SJCRH30 (cell line): ENCODE measurements at regions not wholly inside any gene's neighbourhood (a gene's known extent, or its start where the extent isn't known, plus 50 kb on each side); places are given as distances from the start of the nearest gene placed in this dataset.
"Not testable (repeated sequence)": the region's sequence is repeated elsewhere in the genome, so short reads cannot be mapped to it uniquely, and the experiment has no call there.

Source experiments
- DNase-seq, 2 experiments: peaks; one replicate each; pipeline ENCODE4 v3.0.0-alpha.2; 2015 to 2020
- H3K27ac ChIP-seq: fragments of 250-450 bp; sonication (Bioruptor Pico); 2 replicates; pipeline ENCODE4 v1.5.1; 2020; ENCODE audit warnings: mild to moderate bottlenecking, moderate library complexity
- H3K27me3 ChIP-seq: fragments of 250-450 bp; sonication (Bioruptor Pico); 2 replicates; pipeline ENCODE4 v1.5.1; 2020; ENCODE audit warnings: mild to moderate bottlenecking, moderate library complexity
- H3K36me3 ChIP-seq: fragments of 250-450 bp; sonication (Bioruptor Pico); 2 replicates; pipeline ENCODE4 v1.5.1; 2020; ENCODE audit warnings: mild to moderate bottlenecking, moderate library complexity
- H3K4me1 ChIP-seq: fragments of 250-450 bp; sonication (Bioruptor Pico); 2 replicates; pipeline ENCODE4 v1.5.1; 2020; ENCODE audit warnings: mild to moderate bottlenecking, moderate library complexity
- H3K4me3 ChIP-seq: fragments of 250-450 bp; sonication (Bioruptor Pico); 2 replicates; pipeline ENCODE4 v1.5.1; 2020; ENCODE audit warnings: mild to moderate bottlenecking, moderate library complexity
- H3K9me3 ChIP-seq: fragments of 250-450 bp; sonication (Bioruptor Pico); replicated peaks from 2 replicates; pipeline ENCODE4 v1.5.1; 2020; ENCODE audit warnings: mild to moderate bottlenecking, moderate library complexity

DNA sequence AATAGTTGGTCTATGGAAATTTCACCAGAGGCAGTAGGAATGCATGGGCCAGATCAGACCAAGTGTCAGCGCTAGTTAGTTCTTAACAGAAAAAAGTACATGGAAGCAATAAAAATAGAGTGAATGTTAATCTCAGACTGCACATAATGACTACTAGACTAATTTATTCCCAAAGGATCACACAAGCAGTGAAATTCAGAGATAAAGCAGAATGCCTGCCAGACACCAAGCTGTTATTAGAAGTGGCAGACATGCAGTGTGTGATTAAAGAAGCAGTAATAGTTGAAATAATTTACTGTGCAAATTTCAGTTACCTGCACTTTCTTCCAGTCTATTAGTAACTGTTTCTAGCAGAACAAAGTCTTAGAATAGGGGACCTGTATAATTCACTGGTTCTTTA lies 1024.2 kb downstream of the CDH9 start:
- H3K9me3 ChIP-seq = no peaks in the 10 kb centered on the region
- H3K4me1 ChIP-seq = no peaks in the 10 kb centered on the region
- H3K27ac ChIP-seq = no peak overlapping the region
- no peak for DNase-seq
- no peaks in the 10 kb centered on the region for H3K36me3 ChIP-seq
- H3K4me3 ChIP-seq = no peak overlapping the region
- H3K27me3 ChIP-seq = no peaks in the 10 kb centered on the region

DNA sequence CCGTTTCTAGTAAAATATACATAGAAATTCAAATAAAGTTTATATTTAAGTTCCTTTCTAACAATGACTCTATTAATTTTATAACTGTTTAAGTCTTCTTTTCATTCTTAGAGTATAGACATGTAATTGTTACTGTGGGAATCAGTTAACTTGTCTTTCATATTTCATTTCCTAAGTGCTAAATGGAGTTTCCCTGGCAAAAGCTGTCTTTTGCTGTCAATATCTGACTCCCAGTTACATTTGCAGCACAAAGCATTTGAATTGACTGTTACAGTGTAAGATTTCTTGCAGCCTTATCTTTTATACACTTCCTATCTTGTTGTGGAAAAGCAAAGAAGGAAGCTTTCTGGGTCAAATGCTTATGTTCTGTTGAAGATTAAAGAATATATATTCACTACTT lies 1026.3 kb downstream of the CDH9 start:
- H3K9me3 ChIP-seq = no peaks in the 10 kb centered on the region
- no peak for DNase-seq

DNA sequence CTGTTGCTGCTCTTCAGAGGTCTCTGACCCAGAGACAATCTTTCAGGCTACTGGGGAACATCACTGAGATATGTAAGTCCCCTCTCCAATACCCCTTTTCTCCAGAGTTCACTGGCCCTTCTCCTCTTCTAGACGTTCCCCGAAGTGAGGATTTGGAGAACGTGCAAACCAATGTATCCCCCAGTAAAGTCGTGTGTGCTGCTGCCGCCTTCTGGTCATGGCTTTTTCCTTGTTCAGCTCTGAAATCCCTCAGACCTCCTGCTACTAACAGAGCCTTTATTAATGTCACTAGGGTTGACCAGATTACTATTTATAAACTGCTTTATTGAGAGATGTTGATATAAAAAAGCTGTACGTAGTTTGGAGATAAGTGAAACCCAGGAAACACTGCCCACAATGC lies 1028.6 kb downstream of the CDH9 start:
- H3K4me1 ChIP-seq = no peaks in the 10 kb centered on the region
- no peak overlapping the region for H3K4me3 ChIP-seq
- no peaks in the 10 kb centered on the region for H3K27me3 ChIP-seq
- no peak overlapping the region for H3K27ac ChIP-seq
- no peaks in the 10 kb centered on the region for H3K9me3 ChIP-seq
- peak in 1 of 2 experiments; percentile 17 for DNase-seq
- H3K36me3 ChIP-seq = no peaks in the 10 kb centered on the region

More for the DNA sequence above, 1026.3 kb downstream of the CDH9 start:
- H3K27me3 ChIP-seq = no peaks in the 10 kb centered on the region
- no peak overlapping the region for H3K4me3 ChIP-seq
- no peak overlapping the region for H3K27ac ChIP-seq
- H3K36me3 ChIP-seq = no peaks in the 10 kb centered on the region
- no peaks in the 10 kb centered on the region for H3K4me1 ChIP-seq

DNA sequence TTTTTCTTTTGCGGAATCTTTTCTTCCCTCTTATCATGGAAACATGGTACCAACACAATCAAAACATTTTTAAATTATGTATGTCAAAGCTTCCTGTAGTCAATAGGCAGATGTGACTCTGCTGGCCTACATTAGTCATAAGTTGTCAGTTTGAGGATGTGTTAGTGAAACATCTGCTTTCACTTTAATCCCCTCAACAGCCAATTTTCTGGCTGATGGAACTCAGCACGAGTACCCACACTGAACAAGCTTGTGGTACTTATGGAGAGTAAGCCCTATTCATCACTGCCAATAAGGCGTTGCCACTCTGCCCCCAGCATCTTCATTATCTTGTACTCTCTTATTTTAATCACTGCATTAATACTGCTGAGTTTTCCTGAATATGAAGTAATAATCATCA lies 1034.4 kb downstream of the CDH9 start:
- Histone ChIP-seq H3K4me3 (no peak overlapping the region), H3K9me3 (no peaks in the 10 kb centered on the region), H3K27me3 (no peaks in the 10 kb centered on the region), H3K4me1 (no peaks in the 10 kb centered on the region), H3K27ac (no peak overlapping the region), H3K36me3 (no peaks in the 10 kb centered on the region)
- no peak for DNase-seq

DNA sequence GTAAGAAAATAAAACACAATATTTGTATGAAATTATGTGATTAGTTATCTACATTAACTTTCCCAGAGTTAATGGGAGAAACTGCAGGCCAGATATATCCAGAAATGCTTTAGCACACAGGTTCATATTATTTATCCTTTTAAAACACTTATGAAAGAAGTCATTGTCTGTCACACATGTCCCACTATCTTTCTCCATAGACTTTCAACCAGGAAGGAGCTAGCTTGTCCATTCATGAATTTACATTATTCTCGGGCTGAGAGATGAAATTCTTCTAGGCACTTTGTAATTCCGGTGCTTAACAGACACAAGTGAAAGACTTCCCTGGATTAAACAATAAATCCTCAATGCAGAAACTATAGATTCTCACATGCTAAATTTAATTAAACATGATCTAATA lies 1043.2 kb downstream of the CDH9 start:
- no peak overlapping the region for H3K4me3 ChIP-seq
- H3K27ac ChIP-seq = no peak overlapping the region
- no peaks in the 10 kb centered on the region for H3K36me3 ChIP-seq
- no peaks in the 10 kb centered on the region for H3K27me3 ChIP-seq
- no peaks in the 10 kb centered on the region for H3K9me3 ChIP-seq
- H3K4me1 ChIP-seq = no peaks in the 10 kb centered on the region
- no peak for DNase-seq

DNA sequence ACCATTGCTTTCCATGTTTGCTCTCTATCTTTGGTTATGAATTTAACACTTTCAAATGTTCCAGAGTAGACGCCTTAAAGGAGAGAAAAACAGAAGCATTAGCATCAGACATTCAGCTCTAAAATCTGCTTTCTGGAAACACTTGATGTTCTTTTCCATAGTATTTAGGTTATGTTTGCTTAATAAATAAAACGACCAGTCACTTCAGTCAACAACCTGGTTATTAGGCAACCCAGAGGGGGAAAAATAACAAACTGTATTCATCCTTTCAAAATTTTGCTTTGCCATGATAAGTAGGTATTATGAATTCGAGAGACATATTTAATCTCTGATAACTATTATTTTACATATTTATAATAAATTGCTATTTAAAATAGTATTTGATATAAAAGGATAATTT lies 1044.7 kb downstream of the CDH9 start:
- Histone ChIP-seq H3K36me3 (no peaks in the 10 kb centered on the region), H3K4me3 (no peak overlapping the region), H3K27ac (no peak overlapping the region), H3K27me3 (no peaks in the 10 kb centered on the region), H3K9me3 (no peaks in the 10 kb centered on the region), H3K4me1 (no peaks in the 10 kb centered on the region)
- no peak for DNase-seq

DNA sequence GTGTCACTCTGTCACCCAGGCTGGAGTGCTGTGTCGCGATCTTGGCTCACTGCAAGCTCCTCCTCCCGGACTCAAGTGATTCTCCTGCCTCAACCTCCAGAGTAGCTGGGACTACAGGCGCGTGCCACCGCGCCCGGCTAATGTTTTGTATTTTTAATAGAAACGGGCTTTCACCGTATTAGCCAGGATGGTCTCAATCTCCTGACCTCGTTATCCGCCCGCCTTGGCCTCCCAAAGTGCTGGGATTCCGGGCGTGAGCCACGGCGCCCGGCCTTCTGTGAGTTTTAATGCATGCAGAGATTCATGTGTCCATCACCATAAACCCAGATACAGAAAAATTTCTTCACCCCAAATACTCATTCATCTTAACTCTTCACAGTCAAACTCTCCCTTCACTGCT lies 1046.7 kb downstream of the CDH9 start:
- H3K4me1 ChIP-seq = no peaks in the 10 kb centered on the region
- no peaks in the 10 kb centered on the region for H3K36me3 ChIP-seq
- DNase-seq = no peak
- no peak overlapping the region for H3K4me3 ChIP-seq
- H3K9me3 ChIP-seq = no peaks in the 10 kb centered on the region
- H3K27ac ChIP-seq = no peak overlapping the region
- no peaks in the 10 kb centered on the region for H3K27me3 ChIP-seq

DNA sequence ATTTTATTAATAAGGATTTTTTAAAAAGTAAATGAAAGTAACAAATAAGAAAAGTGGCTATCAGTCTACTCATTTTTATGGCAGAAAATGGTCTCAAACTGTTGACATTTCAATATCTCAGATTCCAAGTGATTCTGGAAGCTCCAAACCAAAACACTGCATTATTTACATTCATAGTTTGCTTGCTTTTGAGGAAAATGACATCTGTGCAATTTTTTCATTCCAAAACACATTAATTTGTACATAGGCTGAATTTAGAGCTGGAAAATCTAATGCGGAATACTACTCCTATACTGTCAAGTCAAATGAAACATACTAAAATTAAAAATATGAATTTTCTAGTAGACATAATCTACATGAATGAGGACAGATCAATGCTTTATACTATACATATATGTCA lies 1047.6 kb downstream of the CDH9 start:
- Histone ChIP-seq H3K4me3 (no peak overlapping the region), H3K27ac (no peak overlapping the region), H3K36me3 (no peaks in the 10 kb centered on the region), H3K9me3 (no peaks in the 10 kb centered on the region), H3K4me1 (no peaks in the 10 kb centered on the region), H3K27me3 (no peaks in the 10 kb centered on the region)
- DNase-seq = no peak

DNA sequence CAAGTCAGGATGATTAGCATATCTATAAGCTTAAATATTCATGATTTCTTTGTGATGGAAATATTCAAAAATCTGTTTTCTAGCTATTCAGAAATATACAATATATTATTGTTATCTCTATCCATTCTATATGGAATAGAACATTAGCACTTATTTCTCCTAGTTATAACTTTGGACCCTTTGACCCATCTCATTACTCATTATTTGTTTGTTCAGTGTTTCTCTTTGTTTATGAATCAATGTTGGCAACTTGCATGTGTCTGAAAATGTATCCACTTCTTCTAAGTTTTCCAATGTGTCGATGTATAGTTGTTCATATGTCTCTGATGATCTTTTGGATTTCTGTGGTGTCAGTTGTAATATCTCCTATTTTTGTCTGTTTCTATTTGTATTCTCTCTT lies 1059.3 kb downstream of the CDH9 start:
- H3K27me3 ChIP-seq = no peaks in the 10 kb centered on the region
- no peaks in the 10 kb centered on the region for H3K4me1 ChIP-seq
- no peak for DNase-seq
- H3K9me3 ChIP-seq = no peaks in the 10 kb centered on the region
- H3K36me3 ChIP-seq = no peaks in the 10 kb centered on the region
- H3K4me3 ChIP-seq = no peak overlapping the region
- H3K27ac ChIP-seq = no peak overlapping the region

DNA sequence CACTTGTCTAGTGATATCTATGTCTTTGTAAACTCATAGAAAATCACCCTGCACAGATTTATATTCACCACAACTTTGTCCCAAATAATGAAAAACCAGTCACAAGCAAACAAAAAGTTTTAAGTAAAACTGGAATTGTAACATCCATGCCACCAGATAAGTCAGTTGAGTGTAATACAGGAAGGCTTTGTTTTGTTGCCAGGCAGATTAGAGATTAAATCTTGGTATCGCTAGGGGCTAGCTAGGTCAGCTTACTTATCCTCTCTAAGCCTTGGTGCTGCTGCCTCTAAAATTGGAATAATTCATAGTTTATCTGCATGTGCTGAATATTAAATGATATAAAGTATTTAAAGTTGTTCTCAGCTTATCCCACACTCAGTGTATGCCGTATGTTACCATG lies 1062.5 kb downstream of the CDH9 start:
- H3K36me3 ChIP-seq = no peaks in the 10 kb centered on the region
- DNase-seq = peak in 1 of 2 experiments; percentile 0
- no peaks in the 10 kb centered on the region for H3K4me1 ChIP-seq
- no peak overlapping the region for H3K4me3 ChIP-seq
- no peaks in the 10 kb centered on the region for H3K27me3 ChIP-seq
- H3K9me3 ChIP-seq = no peaks in the 10 kb centered on the region
- H3K27ac ChIP-seq = no peak overlapping the region

DNA sequence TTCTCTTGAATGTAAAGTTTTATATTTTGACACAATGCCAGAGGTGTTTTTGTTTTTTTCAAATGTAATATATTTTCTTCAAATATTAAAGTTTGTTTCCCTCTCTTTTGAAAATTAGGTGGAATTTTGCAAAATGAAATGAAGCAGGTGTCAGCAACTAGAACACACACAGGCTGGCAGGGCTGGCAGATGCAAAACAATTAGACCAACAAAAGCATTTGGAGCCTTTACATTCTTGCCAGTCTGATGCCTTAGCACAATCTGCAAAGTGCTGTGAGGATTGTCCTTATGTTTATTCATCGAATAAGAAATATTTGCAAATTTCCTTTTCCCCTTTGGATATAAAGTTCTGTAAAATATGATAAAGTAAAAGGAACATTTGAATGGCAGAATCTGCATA lies 1063.9 kb downstream of the CDH9 start:
- Histone ChIP-seq H3K9me3 (no peaks in the 10 kb centered on the region), H3K4me3 (no peak overlapping the region), H3K4me1 (no peaks in the 10 kb centered on the region), H3K27me3 (no peaks in the 10 kb centered on the region), H3K36me3 (no peaks in the 10 kb centered on the region), H3K27ac (no peak overlapping the region)
- no peak for DNase-seq

DNA sequence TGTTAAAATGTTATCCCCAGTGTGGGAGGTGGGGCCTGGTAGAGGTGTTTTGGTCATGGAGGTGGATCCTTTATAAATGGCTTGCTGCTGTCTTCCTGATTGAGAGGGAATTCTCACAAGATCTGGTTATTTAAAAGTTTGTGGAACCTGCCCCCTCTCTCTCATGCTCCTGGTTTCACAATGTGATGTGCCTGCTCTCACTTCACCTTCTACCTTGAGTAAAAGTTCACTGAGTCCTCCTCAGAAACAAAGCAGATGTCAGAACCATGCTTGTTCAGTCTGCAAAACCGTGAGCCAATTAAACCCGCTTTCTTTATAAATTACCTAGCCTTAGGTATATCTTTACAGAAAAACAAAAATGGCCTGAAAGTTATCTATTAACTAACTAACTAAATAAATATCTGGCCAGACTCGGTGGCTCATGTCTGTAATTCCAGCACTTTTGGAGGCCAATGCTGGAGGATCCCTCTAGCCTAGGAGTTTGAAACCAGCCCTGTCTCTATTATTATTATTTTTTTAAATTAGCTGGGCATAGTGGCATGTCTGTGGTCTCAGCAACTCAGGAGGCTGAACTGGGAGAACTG lies 1067.4 kb downstream of the CDH9 start:
- DNase-seq = no peak
- Histone ChIP-seq H3K27me3 (no peaks in the 10 kb centered on the region), H3K36me3 (no peaks in the 10 kb centered on the region), H3K27ac (no peak overlapping the region), H3K4me3 (no peak overlapping the region), H3K9me3 (no peaks in the 10 kb centered on the region), H3K4me1 (no peaks in the 10 kb centered on the region)

DNA sequence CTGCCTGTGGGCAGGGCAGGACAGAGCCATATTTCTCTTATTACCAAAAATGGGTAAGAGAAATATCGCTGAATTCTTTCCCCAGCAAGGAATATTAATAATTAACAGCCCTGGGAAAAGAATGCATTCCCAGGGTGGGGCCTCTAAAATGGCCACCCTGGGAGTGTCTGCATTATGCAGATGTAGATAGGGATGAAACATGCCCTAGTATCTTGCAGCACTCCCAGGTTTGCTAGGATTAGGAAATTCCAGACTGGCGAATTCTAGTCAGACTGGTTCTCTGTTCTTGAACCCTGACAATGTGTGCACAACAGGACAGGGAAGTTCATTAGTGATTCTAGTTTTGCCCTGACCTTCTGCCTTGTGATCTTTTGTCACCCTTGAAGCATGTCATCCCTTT lies 1069.3 kb downstream of the CDH9 start:
- DNase-seq, H3K9me3 ChIP-seq, H3K27me3 ChIP-seq, H3K4me1 ChIP-seq, H3K36me3 ChIP-seq, H3K27ac ChIP-seq, H3K4me3 ChIP-seq: not testable (repeated sequence)

DNA sequence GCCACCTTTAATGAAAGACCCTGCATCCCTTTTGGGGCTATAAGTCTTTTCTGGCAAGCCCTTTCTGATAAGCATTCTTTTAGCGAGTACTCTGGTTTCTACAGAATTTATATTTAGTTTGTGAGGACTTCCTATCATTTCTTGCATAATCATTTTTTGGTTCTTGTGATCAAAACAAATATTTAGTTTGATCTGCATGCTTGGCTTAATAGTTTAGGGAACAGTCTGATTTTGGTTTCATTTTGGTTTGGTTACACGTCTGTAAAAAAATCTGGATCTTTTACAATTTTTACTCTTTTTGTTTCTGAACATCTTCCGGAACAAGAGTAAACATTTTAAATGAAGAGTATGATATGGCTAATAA lies 1074.4 kb downstream of the CDH9 start:
- no peak overlapping the region for H3K4me3 ChIP-seq
- H3K9me3 ChIP-seq = no peaks in the 10 kb centered on the region
- DNase-seq = no peak

DNA sequence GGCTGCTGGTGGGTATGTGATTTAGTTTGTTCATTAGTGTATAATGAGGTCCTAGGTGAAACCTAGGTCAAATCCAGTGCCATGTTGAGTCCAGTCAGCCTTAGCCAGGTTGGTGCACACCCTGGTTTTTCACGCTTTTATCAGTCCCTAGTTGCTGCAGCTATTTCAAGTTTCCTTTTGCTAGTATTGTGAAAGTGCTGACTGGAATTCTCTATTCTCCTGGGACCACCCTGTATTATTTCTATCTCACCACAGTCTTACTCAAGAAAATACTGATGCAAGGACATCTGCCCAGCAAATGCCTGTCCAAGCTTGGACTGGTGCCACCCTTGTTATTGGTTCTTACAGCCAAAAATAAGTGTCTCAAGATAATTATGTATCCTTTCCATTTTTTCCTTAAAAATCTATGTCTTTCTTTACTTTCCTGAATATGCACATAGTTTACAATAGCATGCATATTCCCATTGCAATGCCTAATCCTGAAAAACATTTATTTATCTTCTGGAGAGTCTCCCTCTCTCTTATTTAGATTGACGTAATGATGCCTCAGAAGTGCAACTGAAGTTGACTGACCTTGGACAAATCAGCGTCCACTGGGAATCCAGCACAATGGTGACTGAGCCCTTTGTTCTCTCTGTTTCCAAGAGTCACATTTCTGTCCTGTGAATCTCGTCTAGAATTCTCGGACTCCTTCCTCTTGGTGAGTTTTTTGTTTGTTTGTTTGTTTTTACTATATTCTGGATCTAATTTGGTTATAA lies 1075.0 kb downstream of the CDH9 start:
- no peak overlapping the region for H3K4me3 ChIP-seq
- DNase-seq = no peak
- H3K27me3 ChIP-seq = no peaks in the 10 kb centered on the region
- H3K27ac ChIP-seq = no peak overlapping the region
- H3K36me3 ChIP-seq = no peaks in the 10 kb centered on the region
- H3K9me3 ChIP-seq = no peaks in the 10 kb centered on the region
- no peaks in the 10 kb centered on the region for H3K4me1 ChIP-seq

More for the DNA sequence above, 1074.4 kb downstream of the CDH9 start:
- Histone ChIP-seq H3K27ac (no peak overlapping the region), H3K4me1 (no peaks in the 10 kb centered on the region), H3K27me3 (no peaks in the 10 kb centered on the region), H3K36me3 (no peaks in the 10 kb centered on the region)

DNA sequence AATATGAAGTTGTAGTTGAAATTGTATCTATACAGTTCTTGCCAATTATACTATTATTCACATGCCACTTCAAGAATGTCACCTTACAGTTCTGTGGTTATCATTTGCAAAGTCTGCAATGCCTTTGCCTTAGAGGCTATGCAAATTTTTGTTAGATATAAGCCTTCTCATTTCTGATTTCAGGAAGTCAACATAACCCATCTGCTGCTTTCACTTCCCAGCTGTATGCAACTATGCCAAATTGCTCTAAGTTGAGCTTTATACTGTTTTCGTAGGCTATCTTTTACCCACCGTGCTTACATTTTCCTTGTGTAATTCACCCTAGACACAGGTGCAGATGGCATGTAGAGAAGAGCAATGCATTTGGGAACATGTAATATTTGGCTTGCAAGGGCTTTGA lies 1083.0 kb downstream of the CDH9 start:
- DNase-seq = no peak
- Histone ChIP-seq H3K4me3 (no peak overlapping the region), H3K9me3 (no peaks in the 10 kb centered on the region), H3K27ac (no peak overlapping the region), H3K4me1 (no peaks in the 10 kb centered on the region), H3K27me3 (no peaks in the 10 kb centered on the region), H3K36me3 (no peaks in the 10 kb centered on the region)
